ENCODE measurements at regions not wholly inside any gene's neighbourhood (a gene's known extent, or its start where the extent isn't known, plus 50 kb on each side); places are given as distances from the start of the nearest gene placed in this dataset.

DNA sequence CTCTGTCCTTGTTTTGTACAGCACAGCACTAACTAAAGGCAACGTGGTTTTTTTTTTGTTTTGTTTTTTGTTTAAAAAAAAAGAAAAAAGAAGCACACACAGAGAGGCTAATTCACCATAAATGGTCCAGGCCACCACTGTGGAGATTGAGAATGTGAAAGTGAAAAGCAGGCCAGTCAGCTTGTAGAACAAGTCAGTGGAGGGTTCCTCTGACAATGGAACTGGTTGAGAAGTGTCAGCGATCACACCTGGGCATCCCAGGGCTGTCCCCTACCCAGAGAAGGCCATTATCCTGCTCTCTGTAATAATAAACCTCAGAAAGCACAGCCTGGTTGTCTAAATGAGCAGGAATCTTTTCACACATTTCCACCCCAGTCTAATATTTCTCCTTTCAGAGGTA is 119.6 kb upstream of the ZNF438 start:
- H3K27ac ChIP-seq = no peak overlapping the region
- peaks cover 3% of the 10 kb centered on the region for H3K4me1 ChIP-seq (ENCODE audit: insufficient read depth)
- H3K4me3 ChIP-seq = no peak overlapping the region
- TF ChIP-seq, protein P1, sequence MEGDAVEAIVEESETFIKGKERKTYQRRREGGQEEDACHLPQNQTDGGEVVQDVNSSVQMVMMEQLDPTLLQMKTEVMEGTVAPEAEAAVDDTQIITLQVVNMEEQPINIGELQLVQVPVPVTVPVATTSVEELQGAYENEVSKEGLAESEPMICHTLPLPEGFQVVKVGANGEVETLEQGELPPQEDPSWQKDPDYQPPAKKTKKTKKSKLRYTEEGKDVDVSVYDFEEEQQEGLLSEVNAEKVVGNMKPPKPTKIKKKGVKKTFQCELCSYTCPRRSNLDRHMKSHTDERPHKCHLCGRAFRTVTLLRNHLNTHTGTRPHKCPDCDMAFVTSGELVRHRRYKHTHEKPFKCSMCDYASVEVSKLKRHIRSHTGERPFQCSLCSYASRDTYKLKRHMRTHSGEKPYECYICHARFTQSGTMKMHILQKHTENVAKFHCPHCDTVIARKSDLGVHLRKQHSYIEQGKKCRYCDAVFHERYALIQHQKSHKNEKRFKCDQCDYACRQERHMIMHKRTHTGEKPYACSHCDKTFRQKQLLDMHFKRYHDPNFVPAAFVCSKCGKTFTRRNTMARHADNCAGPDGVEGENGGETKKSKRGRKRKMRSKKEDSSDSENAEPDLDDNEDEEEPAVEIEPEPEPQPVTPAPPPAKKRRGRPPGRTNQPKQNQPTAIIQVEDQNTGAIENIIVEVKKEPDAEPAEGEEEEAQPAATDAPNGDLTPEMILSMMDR (IDR thresholded peaks at IDR 0.05) = no peak
- TF ChIP-seq EP300 (IDR thresholded peaks at IDR 0.05) = no peak
- TF ChIP-seq POLR2A (IDR thresholded peaks at IDR 0.05) = no peak
- DNase-seq = no peak
- intact Hi-C loops (cut with DNase I) = no loop called here
- H3K27me3 ChIP-seq = no peaks in the 10 kb centered on the region
- 53 to 56% (median 55%) methylated on average over 2 of the region's 2 CpGs for whole genome bisulfite sequencing, 3 donors
- H3K36me3 ChIP-seq = no peaks in the 10 kb centered on the region
- H3K9me3 ChIP-seq = no peaks in the 10 kb centered on the region

DNA sequence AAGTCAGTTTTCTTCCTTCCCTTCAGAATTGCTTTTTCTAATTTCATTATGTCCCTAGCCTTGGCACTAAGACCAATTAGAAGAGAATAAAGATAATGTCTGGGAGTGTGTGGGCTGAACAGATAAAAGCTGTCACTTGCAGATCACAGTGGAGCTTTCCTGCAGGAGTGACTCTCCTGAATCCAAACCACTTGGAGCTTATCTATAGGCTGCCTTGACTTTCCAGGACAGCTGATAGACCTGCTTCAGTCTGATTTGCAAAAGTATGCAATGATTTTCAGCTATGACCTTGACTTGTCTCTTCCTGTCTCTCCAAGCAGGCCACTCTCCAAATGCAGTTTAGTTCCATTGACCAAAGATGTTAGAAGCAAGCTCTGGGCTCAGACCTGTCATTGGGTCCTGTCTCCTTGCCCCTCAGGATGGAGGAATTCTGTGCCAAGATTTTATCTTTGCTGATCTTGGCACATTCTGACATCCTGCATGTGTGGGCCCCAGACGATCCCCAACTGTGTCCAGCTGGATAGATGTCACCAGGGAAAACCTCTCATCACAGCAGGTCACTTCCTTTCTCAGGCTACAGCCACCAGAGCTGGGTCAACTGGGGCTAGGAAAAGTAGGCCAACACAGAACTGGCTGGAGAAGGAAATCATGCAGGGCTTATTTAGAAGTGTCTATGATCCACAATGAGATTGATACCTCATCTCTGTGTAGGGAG is 120.9 kb upstream of the ZNF438 start:
- intact Hi-C loops (cut with DNase I) = no loop called here
- no peak for DNase-seq
- H3K27ac ChIP-seq = no peak overlapping the region
- H3K9me3 ChIP-seq = no peaks in the 10 kb centered on the region
- H3K27me3 ChIP-seq = no peaks in the 10 kb centered on the region
- H3K36me3 ChIP-seq = no peaks in the 10 kb centered on the region
- WGBS, 3 donors = 18 to 43% (median 27%) methylated on average over 1 of the region's 1 CpG
- H3K4me1 ChIP-seq (ENCODE audit: insufficient read depth) = peaks cover 2% of the 10 kb centered on the region
- H3K4me3 ChIP-seq = no peak overlapping the region
- no peak for TF ChIP-seq POLR2A (IDR thresholded peaks at IDR 0.05)
- TF ChIP-seq, protein P1 (IDR thresholded peaks at IDR 0.05) = no peak

DNA sequence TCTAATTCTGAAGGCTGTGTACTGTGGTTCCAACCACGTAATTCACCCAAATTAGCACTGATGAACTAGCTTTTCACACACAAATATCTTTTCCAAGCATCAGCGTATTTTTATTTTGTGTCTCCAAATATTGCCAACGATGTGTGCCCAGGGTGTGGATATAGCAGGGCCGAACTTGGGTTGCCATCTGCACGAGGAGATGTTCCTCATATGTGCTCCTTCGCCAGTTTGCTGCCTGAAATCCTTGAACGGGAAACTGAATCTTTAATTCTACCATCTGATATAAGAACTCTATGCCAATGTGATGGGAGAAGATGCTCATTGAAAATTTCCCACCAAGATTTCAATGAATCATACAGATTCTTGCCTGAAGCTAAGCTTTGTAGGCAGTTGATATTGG is 121.5 kb upstream of the ZNF438 start:
- DNase-seq = no peak
- Histone ChIP-seq H3K9me3 (no peaks in the 10 kb centered on the region), H3K27ac (no peak overlapping the region), H3K36me3 (no peaks in the 10 kb centered on the region), H3K27me3 (no peaks in the 10 kb centered on the region), H3K4me3 (no peak overlapping the region), H3K4me1 (ENCODE audit: insufficient read depth) (peaks cover 5% of the 10 kb centered on the region)
- 92 to 96% (median 93%) methylated on average over 7 of the region's 7 CpGs for WGBS, 3 donors
- intact Hi-C loops (cut with DNase I) = no loop called here
- TF ChIP-seq POLR2A (IDR thresholded peaks at IDR 0.05) (no peak), EP300 (IDR thresholded peaks at IDR 0.05) (no peak)
- TF ChIP-seq, protein P1 (IDR thresholded peaks at IDR 0.05) = no peak

DNA sequence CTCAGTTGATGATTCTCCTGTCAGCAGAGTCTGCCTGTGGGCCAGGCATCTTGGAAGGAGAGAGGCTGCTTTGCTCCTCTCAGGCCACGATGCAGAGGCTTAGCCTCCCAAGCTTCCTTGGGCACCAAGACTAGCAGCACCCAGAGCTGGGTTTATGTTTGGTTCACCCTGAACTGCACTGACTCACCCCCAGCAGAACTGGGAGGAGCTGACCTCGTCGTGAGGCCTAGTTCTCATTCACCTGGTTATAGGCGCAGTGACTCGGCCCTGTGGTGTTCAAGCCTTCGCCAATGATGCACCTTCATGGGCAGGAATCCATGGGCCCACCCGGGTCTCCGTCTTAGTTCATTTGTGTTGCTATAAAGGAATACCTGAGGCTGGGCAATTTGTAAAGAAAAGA is 122.0 kb upstream of the ZNF438 start:
- no peak for DNase-seq
- WGBS, 3 donors = 93 to 96% (median 95%) methylated on average over 8 of the region's 8 CpGs

More for the DNA sequence above, 122.0 kb upstream of the ZNF438 start:
- H3K27me3 ChIP-seq = no peaks in the 10 kb centered on the region
- peaks cover 5% of the 10 kb centered on the region for H3K4me1 ChIP-seq (ENCODE audit: insufficient read depth)
- no peaks in the 10 kb centered on the region for H3K36me3 ChIP-seq
- TF ChIP-seq EP300 (IDR thresholded peaks at IDR 0.05) = no peak
- TF ChIP-seq, protein P1 (IDR thresholded peaks at IDR 0.05) = no peak
- TF ChIP-seq POLR2A (IDR thresholded peaks at IDR 0.05) = no peak
- no peaks in the 10 kb centered on the region for H3K9me3 ChIP-seq
- intact Hi-C loops (cut with DNase I) = no loop called here
- H3K27ac ChIP-seq = no peak overlapping the region
- H3K4me3 ChIP-seq = no peak overlapping the region

Data from ovary (tissue), 7 donors.